ENCODE measurements at regions not wholly inside any gene's neighbourhood (a gene's known extent, or its start where the extent isn't known, plus 50 kb on each side); places are given as distances from the start of the nearest gene placed in this dataset.

GRCh38 chr14:101189962-101190560 is 286.5 kb upstream of the RTL1 start:
- DNase-seq (ENCODE audit: low read depth, low spot score) = no peak
- no peak overlapping the region for H3K4me3 ChIP-seq (ENCODE audit: low read length)

GRCh38 chr14:101191101-101191720 is 287.7 kb upstream of the RTL1 start:
- no peak overlapping the region for H3K4me3 ChIP-seq (ENCODE audit: low read length)
- no peak for DNase-seq (ENCODE audit: low read depth, low spot score)

- H3K4me3 ChIP-seq (ENCODE audit: low read length) = no peak overlapping the region
Observed at GRCh38 chr14:101191721-101192660, 288.5 kb upstream of the RTL1 start.

GRCh38 chr14:101192661-101193000 is 289.1 kb upstream of the RTL1 start:
- DNase-seq (ENCODE audit: low read depth, low spot score) = no peak
- H3K4me3 ChIP-seq (ENCODE audit: low read length) = no peak overlapping the region

More at GRCh38 chr14:101191721-101192660, 288.5 kb upstream of the RTL1 start:
- no peak for DNase-seq (ENCODE audit: low read depth, low spot score)

- DNase-seq (ENCODE audit: low read depth, low spot score) = no peak
- H3K4me3 ChIP-seq (ENCODE audit: low read length) = no peak overlapping the region
Observed at GRCh38 chr14:101193106-101193844, 289.8 kb upstream of the RTL1 start.

GRCh38 chr14:101193845-101194372 is 290.4 kb upstream of the RTL1 start:
- DNase-seq (ENCODE audit: low read depth, low spot score) = no peak
- H3K4me3 ChIP-seq (ENCODE audit: low read length) = no peak overlapping the region

- H3K4me3 ChIP-seq (ENCODE audit: low read length) = no peak overlapping the region
- DNase-seq (ENCODE audit: low read depth, low spot score) = no peak
Observed at GRCh38 chr14:101194373-101195308, 291.1 kb upstream of the RTL1 start.

GRCh38 chr14:101195309-101195901 is 291.9 kb upstream of the RTL1 start:
- no peak for DNase-seq (ENCODE audit: low read depth, low spot score)
- H3K4me3 ChIP-seq (ENCODE audit: low read length) = no peak overlapping the region

GRCh38 chr14:101196051-101196712 is 292.7 kb upstream of the RTL1 start:
- DNase-seq (ENCODE audit: low read depth, low spot score) = no peak
- no peak overlapping the region for H3K4me3 ChIP-seq (ENCODE audit: low read length)

- no peak for DNase-seq (ENCODE audit: low read depth, low spot score)
- H3K4me3 ChIP-seq (ENCODE audit: low read length) = no peak overlapping the region
Observed at GRCh38 chr14:101196795-101197590, 293.5 kb upstream of the RTL1 start.

GRCh38 chr14:101197595-101198397 is 294.3 kb upstream of the RTL1 start:
- H3K4me3 ChIP-seq (ENCODE audit: low read length) = no peak overlapping the region
- no peak for DNase-seq (ENCODE audit: low read depth, low spot score)

- no peak for DNase-seq (ENCODE audit: low read depth, low spot score)
- H3K4me3 ChIP-seq (ENCODE audit: low read length) = no peak overlapping the region
Observed at GRCh38 chr14:101198398-101199027, 295.0 kb upstream of the RTL1 start.

- DNase-seq (ENCODE audit: low read depth, low spot score) = no peak
- H3K4me3 ChIP-seq (ENCODE audit: low read length) = no peak overlapping the region
Observed at GRCh38 chr14:101199028-101199770, 295.7 kb upstream of the RTL1 start.

- no peak overlapping the region for H3K4me3 ChIP-seq (ENCODE audit: low read length)
- DNase-seq (ENCODE audit: low read depth, low spot score) = no peak
Observed at GRCh38 chr14:101200008-101200649, 296.6 kb upstream of the RTL1 start.
